RKO (cell line): ENCODE measurements at regions not wholly inside any gene's neighbourhood (a gene's known extent, or its start where the extent isn't known, plus 50 kb on each side); places are given as distances from the start of the nearest gene placed in this dataset.

Experiments used
- DNase-seq: peaks from one replicate; pipeline ENCODE4 v3.0.0-alpha.2; 2016; ENCODE audit warnings: low spot score

DNA sequence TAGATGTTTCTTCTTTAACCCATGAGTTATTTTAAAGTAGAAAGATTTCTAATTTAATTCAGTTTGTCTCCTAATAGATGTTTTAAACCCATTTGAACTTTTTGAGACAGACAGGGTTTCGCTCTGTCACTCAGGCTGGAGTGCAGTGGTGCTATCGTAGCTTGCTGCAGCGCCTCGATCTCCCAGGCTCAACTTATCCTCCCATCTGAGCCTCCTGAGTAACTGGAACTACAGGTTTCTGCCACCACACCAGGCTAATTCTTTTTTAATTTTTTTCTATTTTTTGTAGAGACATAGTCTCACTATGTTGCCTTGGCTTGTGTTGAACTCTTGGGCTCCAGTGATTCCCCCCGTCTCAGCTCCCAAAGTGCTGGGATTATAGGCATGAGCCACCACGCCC lies 53.0 kb upstream of the RAB18 start:
- no peak for DNase-seq

DNA sequence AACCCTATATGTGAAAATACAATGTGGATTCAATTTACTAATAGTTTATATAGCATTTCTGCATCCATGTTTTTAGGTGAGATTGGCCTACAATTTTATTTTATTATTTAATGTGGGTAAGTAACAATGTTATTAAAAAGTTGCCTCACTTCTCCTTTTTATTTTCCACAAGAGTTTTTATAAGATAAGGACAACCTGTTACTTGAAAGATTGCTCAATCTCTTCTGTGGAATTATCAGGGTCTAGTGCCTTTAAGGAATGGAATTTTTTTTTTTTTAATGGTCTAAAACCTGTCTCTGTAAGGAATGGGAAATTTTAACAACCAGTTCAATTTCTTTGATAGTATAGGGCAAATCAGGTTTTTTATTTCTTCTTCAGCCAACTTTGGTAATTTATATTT lies 53.9 kb upstream of the RAB18 start:
- no peak for DNase-seq

DNA sequence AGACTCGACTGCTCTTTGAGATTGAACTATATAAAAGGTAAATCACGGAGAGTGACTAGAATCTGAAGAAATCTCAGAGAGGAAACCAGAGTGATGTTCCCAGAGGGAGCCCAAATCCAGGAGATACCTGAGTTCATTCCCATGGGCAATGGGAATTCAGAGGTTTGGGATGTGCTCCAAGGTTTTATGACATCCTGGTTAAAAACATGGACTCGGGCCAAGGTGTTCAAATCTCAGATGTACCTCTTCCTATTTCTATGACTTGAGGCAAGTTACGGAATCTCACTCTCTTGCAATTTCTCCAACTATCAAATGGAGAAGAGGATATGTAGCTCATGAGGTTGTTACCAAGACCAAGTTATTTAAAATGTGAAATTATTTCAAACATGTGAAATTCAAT lies 54.5 kb upstream of the RAB18 start:
- DNase-seq = no peak

DNA sequence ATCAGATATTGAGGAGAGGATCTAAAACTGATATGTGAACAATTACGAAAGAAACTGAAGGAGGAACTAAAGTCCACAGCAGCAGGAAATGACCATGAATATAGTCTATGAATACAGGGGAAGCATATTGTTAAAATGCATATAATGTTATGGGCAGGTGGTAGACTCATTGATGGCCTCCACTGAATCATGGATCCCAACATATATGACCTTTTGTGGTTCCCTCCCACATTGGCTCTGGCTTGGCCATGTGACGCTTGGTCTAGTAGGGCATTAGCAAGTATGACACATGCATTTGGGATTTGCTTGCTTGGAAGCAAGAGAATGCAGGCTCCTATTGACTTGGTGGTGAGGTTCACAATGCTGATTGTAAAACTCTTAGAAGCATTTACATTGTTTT lies 55.2 kb upstream of the RAB18 start:
- DNase-seq = peak; percentile 80

DNA sequence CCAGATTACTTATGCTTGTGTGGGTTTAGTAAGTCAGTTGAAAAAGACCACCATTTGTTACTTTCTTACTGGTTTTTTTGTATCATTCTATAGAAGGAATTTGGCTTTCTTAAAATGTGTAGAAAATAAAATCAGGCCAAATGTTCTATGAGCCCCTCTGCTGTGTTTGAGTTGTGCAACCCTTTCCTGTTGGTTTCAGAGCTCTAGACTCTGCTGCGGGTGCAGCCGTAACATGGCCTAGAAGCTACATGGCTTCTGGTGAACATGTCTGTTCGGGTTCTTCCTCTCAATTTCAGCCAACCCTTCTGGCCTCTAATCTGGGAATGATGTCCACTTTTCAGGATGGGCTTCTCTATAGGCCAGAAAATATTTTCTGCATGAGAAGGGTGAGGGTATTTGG lies 56.6 kb upstream of the RAB18 start:
- DNase-seq = no peak

DNA sequence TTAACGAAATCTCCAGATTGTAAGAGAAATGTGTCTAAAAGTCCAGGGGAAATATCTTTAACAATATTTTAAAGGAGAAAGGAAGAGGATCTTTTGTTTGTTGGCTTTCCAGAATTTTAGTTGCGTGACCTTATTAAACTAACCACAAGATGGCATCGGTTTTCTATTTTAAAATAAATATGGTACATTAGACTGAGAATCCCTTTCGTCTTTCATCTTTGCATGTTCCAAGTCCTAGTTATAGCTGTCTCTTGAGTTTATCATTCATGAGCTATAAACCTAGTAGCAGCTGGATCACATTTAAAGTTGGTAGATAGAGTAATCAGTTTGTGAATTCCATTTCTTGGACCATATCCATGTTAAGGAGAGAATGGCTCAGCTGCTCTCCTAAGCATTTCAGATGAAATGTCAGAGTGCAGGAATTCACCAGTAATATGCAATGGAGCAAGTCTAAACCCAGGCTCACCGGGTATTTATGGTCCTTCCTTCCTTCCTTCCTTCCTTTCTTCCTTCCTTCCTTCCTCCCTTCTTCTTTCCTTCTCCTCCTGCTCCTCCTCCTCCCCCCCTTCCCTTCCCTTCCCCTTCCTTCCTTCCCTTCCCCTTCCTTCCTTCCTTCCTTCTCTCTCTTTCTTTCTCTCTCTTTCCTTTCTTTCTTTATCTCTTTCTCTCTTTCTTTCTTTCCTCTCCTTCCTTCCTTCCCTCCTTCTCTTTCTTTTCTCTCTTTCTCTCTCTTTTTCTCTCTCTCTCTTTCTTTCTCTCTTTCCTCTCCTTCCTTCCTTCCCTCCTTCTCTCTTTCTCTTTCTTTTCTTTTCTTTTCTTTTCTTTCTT lies 57.8 kb upstream of the RAB18 start:
- DNase-seq = peak; percentile 78

DNA sequence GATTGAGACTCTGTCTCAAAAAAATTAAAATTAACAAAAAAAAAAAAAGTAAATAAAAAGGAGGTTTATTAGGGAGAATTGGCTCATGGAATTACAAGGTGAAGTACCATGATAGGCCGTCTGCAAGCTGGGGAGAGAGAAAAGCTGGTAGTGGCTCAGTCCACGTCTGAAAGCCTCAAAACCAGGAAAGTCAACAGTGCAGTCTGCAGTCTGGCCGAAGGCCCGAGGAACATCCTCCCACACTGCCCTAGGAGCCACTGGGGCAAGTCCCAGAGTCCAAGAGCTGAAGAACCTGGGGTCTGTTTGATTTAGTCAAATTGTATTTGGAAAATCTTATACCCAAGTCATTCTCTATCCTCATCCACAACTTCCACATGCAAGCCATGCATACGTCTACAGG lies 59.0 kb upstream of the RAB18 start:
- DNase-seq = no peak

DNA sequence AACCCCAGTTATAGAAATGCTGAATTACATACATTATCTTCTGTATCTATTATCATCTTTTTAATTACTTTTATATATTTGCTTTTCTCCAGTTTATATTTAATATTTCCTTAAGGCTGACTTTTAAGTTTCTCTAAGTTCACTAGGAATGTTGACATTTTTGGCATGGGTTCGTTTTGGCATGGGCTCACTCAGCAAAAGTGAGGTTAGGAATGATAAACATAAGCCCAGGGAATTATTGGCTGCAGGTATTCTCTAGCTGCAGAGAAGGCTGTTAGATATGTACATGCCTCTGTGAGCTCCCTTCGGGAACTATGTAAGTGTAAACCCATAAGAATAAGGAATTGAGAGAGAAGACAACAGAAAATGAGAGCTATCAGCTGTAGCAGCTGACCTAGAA lies 63.6 kb upstream of the RAB18 start:
- no peak for DNase-seq

DNA sequence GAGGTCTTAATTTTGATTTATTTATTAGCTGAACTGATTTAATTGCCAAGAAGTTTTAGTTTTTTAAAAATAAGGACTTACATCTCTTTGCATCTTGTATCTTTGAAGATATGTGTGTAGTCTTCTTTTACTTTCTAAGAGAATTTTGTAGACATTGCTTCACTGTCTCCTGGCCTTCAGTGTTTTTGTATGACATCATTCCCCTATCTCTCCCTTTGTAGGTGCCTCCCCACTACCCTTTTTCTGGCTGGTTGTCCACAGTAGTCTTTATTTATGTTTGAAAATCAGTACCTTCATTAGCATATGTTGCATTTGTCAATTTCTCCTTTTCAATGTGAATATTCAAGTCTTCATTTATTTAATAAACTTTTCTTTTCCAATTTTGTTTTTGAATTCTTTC lies 64.1 kb upstream of the RAB18 start:
- no peak for DNase-seq

DNA sequence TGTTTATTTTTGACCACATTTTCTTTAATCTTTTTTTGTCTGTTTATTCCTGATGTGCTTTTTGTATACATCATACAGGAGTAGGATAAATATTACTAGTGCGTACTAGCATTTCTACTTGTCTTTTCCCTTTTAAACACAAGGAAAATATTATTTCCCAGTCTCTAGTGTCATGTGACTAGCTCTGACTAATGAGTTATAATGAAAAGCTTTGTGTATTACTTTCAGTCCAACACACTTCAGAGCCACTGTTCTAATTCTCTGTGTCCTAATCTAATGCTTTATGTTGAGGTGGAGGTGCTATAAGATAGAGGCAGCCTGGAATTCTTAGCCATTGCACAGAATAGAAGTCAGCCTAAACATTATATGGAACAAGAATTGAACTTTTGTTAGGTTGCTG lies 65.0 kb upstream of the RAB18 start:
- DNase-seq = no peak

DNA sequence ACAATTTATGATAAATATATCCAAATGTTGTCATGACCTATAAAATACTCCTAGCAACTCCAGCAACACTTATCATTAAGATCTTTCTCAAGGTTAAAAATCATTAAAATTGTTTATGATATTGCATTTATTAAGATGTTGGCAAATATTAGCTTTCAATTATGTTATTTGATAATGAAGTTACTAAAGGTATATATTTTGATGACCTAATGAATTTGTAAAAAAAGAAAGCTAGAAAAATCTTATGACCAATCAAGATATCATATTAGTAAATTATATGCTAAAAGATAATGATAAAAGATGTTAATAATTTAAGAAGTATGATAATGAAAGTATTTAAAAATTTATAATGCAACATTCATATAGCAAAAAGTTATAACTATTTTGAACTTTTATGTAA lies 66.3 kb upstream of the RAB18 start:
- DNase-seq = no peak

DNA sequence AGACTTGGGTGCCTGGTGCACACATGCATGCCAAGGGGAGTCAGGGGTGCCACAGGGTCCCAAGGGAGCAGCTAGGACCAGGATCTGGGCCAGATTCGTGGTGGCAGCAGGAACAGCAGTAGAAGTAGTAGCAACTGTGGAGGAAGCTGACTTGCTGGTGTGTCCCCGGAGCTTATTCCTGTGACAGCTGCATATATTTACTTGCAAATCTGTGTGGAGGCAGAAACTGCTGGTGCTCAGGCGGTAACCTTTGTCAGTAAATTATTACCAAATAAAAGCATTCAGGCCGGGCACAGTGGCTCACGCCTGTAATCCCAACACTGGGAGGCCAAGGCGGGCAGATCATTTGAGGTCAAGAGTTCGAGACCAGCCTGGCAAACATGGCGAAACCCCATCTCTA lies 67.4 kb upstream of the RAB18 start:
- DNase-seq = no peak

DNA sequence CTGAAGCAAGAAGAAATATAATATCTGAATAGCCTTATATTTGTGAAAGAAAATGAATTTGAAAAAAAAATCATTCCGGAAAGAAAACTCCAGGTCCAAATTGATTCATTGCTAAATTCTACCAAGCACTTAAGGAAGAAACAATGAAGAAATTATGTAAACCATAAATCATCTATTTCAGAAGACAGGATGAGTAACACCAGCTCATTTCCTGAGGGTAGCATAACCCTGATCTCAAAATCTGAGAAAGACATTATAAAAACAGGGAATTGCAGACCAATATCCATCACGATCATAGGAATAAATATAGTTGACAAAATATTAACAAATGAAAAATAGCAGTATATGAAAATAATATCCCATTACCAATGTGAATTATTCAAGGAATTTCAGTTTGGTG lies 70.1 kb upstream of the RAB18 start:
- peak; percentile 60 for DNase-seq

DNA sequence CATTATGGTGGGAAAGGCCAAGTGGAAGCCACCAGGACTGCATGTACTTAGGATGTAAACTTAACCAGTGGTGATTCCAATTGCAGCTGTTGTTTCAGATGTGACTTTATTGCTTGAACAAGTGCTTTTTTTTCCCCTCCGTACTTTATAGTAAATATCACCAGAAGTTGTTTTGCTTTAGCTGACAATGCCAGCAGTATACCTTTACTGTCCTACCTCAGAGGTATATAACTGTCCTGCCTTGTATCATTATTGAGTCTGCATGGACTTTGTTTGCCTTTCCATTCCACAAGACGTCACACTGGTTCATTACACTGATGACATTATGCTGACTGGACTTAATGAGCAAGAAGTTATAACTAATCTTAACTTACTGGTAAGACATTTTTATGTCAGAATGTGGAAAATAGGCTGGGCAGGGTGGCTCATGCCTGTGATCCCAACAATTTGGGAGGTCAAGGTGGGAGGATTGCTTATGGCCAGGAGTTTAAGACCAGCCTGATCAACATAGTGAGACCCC lies 77.1 kb upstream of the RAB18 start:
- DNase-seq = no peak

DNA sequence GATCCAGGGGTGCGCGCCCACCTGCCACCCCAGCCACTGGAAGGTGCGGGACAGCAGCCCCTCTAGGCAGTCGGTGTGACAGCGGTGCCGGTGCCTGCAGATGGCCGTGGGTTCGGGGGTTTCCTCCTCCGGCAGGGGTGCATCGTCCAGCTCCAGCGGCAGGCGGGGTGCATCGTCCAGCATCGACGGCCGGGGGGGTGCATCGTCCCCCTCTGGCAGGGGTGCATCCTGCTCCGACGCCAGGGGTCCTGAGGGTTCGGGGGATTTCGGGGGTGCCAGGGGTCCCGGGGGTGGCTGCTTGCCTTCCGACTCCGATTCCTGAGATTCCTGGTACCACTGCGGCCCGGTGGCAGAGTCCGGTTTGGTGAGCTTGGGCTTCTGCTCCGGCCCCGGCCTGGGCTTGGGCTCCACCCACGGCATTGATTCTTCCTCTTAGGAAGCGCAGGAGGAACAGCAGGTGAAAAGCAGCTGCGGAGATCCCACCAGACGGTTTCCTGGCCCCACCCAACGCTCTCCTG lies 90.2 kb upstream of the RAB18 start:
- DNase-seq = no peak

DNA sequence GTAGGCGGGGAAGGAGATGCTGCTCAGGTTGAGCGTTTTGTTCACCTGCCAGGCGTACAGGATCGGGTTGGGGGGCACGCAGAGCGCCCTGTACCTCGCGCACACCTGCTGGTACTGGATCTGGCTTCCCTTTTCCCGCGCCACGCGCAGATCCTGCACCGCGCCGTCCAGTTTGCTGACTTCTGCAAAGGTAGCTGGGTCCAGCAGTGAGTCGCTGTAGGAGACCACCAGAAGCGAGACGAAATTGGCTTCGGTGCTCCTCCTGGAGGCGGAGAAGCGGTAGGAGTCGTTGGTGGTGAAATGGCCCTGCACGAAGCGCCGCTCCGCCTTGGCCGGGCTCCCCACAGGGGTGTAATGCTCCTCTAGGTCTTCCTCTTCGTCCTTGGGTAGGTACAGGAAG lies 90.7 kb upstream of the RAB18 start:
- DNase-seq = no peak

DNA sequence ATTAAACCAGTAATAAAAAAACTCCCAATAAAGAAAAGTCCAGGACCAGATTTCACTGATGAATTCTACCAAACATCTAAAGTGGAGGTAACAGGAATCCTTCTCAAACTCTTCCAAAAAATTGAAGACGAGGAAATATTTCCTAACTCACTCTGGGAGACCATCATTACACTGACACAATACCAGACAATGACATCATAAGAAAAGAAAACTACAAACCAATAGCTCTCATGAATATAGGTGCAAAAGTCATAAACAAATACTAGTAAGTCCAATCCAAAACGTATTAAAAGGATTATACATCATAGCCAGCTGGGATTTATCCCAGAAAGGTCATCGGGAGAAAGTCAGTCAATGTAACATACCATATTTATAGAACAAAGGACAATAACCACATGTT lies 94.0 kb upstream of the RAB18 start:
- no peak for DNase-seq

DNA sequence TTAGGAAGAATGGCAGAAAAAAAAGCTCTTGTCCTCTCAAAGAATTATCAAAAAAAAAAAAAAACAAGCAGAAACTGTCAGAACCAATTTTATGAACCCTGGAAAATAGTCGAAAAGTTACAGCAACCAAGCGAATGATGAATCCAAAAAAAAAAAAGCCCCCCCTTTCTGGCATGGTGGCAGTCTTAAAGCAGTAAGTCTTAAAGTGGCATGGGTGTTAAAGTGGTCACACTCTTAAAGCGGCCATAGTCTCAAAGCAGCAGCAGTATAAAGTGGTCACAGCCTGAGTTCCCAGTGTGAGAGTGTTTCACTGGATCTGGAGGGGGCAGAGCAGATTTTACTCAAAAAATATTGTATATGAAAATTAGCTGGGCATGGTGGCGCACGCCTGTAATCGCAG lies 96.8 kb upstream of the RAB18 start:
- DNase-seq = no peak

DNA sequence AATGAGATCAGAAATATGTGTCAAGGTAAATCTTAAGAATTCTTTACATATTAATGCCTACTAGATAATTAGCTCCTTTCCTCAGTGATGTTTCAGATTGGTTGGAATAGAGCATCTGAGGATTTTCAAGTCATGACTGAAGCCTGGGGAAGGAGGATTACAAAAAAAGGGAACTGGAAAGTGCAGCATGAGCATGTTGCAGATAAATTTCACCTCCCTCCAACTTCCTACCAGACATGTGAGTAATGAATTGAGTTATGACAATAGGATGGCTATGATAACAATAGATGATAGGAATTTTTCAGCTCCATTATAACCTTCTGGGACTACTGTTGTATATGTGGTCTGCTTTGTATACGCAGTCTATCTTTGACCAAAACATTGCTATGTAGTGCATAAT lies 104.2 kb upstream of the RAB18 start:
- DNase-seq = no peak

DNA sequence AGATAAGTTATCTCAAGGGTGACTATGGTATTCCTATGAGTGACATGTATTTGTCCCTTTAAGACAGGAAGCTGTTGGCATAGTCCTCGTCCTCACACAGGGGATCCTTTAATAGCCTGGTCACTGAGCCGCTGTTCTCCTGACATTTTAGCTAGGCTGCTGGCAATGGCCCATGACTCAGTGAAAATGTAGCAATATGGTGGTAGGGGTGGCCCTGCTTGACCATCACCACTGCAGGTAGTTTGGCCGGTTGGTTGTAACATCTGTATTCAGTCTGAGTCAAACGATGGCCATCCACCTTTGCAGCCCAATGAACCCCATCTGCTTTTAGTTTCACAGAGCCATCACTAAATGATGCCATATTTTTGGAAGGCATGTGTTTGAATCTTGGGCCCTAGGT lies 110.1 kb upstream of the RAB18 start:
- DNase-seq = no peak

DNA sequence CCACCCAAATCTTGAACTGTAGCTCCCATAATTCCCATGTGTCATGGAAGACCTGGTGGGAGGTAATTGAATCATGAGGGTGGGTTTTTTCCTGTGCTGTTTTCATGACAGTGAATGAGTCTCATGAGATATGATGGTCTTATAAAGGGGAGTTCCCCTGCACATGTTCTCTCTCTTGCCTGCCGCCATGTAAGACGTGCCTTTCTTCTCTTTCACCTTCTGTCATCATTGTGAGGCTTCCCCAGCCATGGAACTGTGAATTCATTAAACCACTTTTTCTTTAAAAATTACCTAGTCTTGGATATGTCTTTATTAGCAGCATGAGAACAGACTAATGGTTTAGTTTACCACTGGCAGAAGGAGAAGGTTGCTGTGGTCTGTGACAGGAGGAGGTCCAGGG lies 111.5 kb upstream of the RAB18 start:
- DNase-seq = no peak

DNA sequence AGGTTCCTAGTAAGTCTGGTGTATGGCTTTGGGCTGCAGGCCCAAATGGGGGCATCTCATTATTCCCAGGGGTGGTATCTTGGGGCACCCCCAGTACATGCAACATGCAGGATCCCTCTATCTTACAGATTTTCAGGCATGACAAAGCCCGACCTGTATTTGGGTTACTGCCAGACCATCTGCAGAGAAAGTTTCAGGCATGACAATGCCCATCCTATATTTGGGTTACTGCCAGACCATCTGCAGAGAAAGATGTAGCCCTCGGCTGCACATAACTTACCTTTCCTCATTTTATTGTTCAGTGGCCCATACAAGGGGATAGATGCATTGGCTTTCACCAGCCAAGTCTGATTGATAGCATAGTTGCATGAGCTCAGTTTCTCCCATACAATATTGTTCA lies 112.2 kb upstream of the RAB18 start:
- DNase-seq = no peak

DNA sequence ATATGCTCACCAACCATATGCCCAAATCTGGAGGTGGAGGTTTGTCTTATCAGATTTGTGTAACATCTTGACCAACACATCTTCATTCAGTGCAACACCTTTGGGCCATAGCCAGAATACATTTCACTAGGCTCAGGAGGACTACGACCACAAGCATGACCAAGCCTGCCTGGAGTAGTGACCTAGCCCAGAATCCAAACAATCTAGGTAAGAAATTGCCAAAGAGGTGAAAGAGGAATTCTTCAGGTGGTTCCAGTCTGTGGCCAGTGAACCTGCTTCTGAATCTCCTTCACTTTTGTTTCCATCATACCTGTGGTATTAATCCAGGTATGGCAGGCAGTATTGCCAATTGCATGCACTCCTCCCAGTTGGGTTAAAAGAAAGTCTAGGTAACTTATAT lies 112.8 kb upstream of the RAB18 start:
- no peak for DNase-seq

DNA sequence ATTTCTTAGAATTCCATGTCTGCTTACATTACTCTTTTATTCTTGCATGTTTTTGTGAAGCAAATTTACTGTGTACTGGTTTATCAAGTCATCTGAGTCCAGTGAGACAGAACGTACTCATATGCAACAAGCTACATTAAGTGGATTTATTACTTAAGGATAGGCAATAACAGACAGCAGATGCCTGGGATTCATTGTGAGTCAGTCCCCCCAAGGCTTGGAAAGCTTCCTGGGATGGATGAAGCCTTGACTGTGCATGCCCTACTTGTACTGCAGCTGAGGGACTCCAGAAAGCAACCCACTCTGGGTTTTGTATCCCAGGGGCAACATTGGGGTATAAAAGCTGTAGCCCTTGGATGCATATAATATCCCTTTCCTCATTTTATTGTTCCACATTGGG lies 113.4 kb upstream of the RAB18 start:
- peak; percentile 34 for DNase-seq
